ENCODE measurements at regions not wholly inside any gene's neighbourhood (a gene's known extent, or its start where the extent isn't known, plus 50 kb on each side); places are given as distances from the start of the nearest gene placed in this dataset.
A peak's percentile ranks its signal among the peaks of the same experiment; 100 is the strongest.

- Mint-ChIP-seq H3K27ac (no peak overlapping the region), H3K36me3 (no peaks in the 10 kb centered on the region), H3K9me3 (no peaks in the 10 kb centered on the region)
- no peak for ATAC-seq
- DNase-seq (ENCODE audit: low spot score in 2 of 2) = no peak
These were observed 464.5 kb upstream of the TGFBR2 start for GRCh38 chr3:30141927-30142326.

DNA sequence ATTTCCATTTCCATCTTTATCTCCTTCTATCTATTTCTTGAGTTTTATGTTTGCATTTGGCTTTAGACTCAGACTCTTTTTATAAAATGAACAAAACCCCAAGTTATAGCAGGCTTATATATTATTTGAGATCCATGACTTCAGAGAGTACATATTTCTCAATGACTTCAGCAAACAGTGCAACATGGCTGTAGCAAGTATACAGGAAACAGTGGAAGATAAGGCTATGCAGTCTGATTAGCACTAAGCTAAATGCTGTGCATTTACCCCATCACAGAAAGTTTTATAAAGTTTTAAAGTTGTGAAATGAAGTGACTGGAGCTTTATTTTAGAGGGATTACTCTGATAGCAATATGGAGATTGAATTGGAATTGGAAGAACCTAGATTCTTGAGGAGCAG lies 463.5 kb upstream of the TGFBR2 start:
- Mint-ChIP-seq H3K27ac (no peak overlapping the region), H3K9me3 (no peaks in the 10 kb centered on the region), H3K36me3 (peaks cover 2% of the 10 kb centered on the region in 2 donors)
- DNase-seq (ENCODE audit: low spot score in 2 of 2) = no peak
- no peak for ATAC-seq

DNA sequence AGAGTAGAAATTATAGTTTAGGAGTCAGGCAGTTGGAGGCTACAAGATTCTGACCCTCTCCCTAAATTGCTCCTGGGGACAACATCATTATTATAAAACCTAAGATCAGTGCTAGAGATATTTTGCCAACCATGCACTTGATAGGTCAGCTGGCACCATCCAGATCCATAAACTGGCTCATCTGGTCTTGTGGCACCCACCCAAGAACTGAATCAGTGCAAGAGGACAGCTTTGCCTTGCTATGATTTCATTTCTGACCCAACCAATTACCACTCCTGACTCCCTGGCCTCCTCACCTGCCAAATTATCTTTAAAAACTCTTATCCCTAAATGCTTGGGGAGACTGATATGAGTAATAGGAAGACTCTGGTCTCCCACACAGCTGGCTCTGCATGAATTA lies 461.1 kb upstream of the TGFBR2 start:
- no peak for ATAC-seq
- Mint-ChIP-seq H3K36me3 (peaks cover 4 to 5% of the 10 kb centered on the region in 2 donors), H3K27ac (no peak overlapping the region)

GRCh38 chr3:30146978-30147377 lies 459.4 kb upstream of the TGFBR2 start:
- Mint-ChIP-seq H3K9me3 (no peaks in the 10 kb centered on the region), H3K27ac (no peak overlapping the region), H3K36me3 (peaks cover 4 to 5% of the 10 kb centered on the region in 2 donors)
- no peak for DNase-seq (ENCODE audit: low spot score in 2 of 2)
- peak in 1 of 2 donors; percentile 35 for ATAC-seq

More for the DNA sequence above, 461.1 kb upstream of the TGFBR2 start:
- DNase-seq (ENCODE audit: low spot score in 2 of 2) = no peak
- H3K9me3 Mint-ChIP-seq = no peaks in the 10 kb centered on the region

DNA sequence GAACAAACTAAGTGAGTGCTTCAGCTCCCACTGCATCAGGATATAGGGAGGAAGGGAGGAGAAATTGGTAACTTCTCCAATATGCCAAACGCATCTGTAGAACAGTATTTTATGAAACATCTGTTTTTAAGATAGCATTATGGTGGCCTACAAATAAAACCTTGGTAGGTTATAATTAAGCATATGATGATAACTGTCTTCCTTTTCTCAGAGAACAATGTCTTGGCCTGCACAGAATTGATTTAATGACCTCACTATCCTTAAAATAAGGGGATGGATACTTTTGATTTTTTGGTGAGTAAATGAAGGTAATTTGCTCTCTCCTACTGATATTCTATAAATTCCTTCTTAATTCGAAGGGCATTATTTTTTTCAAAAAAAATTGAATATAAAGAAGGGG lies 451.5 kb upstream of the TGFBR2 start:
- no peak for ATAC-seq
- no peaks in the 10 kb centered on the region for H3K36me3 Mint-ChIP-seq
- H3K9me3 Mint-ChIP-seq = no peaks in the 10 kb centered on the region
- DNase-seq (ENCODE audit: low spot score in 2 of 2) = no peak
- H3K27ac Mint-ChIP-seq = no peak overlapping the region

- DNase-seq (ENCODE audit: low spot score in 2 of 2) (no peak), ATAC-seq (no peak)
- no peaks in the 10 kb centered on the region for H3K36me3 Mint-ChIP-seq
- no peaks in the 10 kb centered on the region for H3K9me3 Mint-ChIP-seq
- no peak overlapping the region for H3K27ac Mint-ChIP-seq
These were observed 450.6 kb upstream of the TGFBR2 start for GRCh38 chr3:30155755-30156154.

DNA sequence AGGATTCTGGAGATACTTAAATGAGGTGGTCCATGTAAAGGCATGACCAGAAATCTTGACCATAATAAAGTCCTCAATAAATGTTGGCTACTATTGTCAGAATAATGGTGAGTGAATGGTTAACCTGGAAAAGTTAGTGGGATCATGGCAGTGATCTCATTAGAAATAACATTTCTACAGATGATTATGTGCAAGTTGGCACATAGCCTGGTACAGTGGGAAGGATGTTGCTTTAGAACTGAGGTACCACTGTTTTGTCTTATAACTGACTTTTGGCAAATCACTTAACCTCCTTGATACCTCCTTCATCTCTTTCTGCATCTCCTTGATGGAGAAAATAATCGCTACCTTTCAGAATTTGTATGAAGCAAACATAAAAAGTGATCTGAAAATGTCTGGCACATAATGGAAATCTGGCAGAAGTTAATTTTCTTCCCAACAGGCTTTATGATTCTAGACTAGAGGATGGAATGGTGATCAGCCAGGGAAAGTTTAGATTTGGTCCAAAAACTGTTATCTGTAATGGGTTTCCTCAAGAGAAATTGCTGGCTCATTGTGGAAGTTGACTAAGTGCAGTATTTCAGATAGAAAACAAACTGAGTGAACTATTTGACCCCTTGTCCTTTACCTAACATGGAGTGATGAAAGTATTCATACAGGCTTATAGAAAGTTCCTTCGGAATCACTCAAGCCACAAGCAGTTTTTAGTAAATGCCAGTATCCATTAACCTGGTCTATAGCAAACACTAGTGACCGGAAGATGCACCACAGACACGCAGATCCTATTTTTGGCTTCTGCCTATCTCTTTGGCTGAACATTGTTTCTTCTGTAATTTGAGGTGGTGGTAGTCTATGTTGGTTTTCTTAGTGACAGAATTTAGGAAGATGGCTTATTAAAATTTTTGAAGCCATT lies 449.6 kb upstream of the TGFBR2 start:
- ATAC-seq (no peak), DNase-seq (ENCODE audit: low spot score in 2 of 2) (no peak)
- no peaks in the 10 kb centered on the region for H3K36me3 Mint-ChIP-seq
- H3K9me3 Mint-ChIP-seq = no peaks in the 10 kb centered on the region
- H3K27ac Mint-ChIP-seq = no peak overlapping the region

DNA sequence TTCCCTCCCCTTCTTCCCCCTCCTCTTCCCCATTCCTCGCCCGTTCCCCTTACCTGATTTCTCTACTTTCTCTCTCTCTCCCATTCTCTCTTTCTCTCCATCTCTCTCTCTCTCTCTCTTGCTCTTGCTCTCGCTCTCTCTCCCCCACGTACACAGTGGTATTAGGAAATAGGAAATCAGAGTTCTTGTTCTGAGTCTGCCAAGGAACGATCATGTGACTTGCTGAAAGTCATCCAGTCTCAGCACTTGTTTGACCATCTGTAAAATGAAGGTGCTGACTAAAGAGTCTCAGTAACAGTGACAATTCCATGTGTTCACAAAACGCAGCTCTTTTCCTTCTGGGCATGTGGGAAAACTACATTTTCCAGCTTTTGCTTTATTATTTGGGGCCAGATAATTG lies 445.0 kb upstream of the TGFBR2 start:
- no peak overlapping the region for H3K27ac Mint-ChIP-seq
- no peak for ATAC-seq
- H3K9me3 Mint-ChIP-seq = peaks cover 3 to 4% of the 10 kb centered on the region in 2 donors
- no peaks in the 10 kb centered on the region for H3K36me3 Mint-ChIP-seq
- DNase-seq (ENCODE audit: low spot score in 2 of 2) = no peak

GRCh38 chr3:30162579-30162978 lies 443.8 kb upstream of the TGFBR2 start:
- DNase-seq (ENCODE audit: low spot score in 2 of 2) (no peak), ATAC-seq (no peak)
- no peak overlapping the region for H3K27ac Mint-ChIP-seq
- peaks cover 3 to 4% of the 10 kb centered on the region in 2 donors for H3K9me3 Mint-ChIP-seq
- no peaks in the 10 kb centered on the region for H3K36me3 Mint-ChIP-seq

- ATAC-seq = no peak
These were observed 439.9 kb upstream of the TGFBR2 start for GRCh38 chr3:30166535-30166934.

GRCh38 chr3:30167541-30168011 lies 438.8 kb upstream of the TGFBR2 start:
- no peak for ATAC-seq
- H3K36me3 Mint-ChIP-seq = no peaks in the 10 kb centered on the region
- peaks cover 3 to 4% of the 10 kb centered on the region in 2 donors for H3K9me3 Mint-ChIP-seq
- no peak for DNase-seq (ENCODE audit: low spot score in 2 of 2)
- no peak overlapping the region for H3K27ac Mint-ChIP-seq

More at GRCh38 chr3:30166535-30166934, 439.9 kb upstream of the TGFBR2 start:
- Mint-ChIP-seq H3K36me3 (no peaks in the 10 kb centered on the region), H3K9me3 (peaks cover 3 to 4% of the 10 kb centered on the region in 2 donors), H3K27ac (no peak overlapping the region)
- DNase-seq (ENCODE audit: low spot score in 2 of 2) = no peak

DNA sequence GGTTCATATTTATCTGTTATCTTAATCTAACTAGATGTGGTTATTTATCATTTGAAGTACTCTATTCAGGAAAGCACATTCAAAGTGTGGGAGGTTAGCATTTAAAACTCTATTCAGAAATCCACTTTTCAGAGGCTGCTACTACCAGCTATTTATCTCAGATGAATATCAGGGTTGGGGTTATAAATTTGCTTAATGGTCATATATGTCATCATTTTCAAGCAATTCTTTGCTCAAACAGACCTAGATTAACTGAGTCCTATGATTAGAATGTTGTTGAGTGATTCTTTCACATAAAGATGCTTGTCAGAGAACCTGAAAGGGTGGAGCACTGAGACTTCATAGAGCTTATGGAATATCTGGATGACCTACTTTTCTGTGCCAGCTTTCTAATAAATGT lies 436.9 kb upstream of the TGFBR2 start:
- DNase-seq (ENCODE audit: low spot score in 2 of 2) (no peak), ATAC-seq (no peak)
- Mint-ChIP-seq H3K27ac (no peak overlapping the region), H3K36me3 (no peaks in the 10 kb centered on the region), H3K9me3 (peaks cover 3 to 4% of the 10 kb centered on the region in 2 donors)

GRCh38 chr3:30170681-30171438 lies 435.5 kb upstream of the TGFBR2 start:
- Mint-ChIP-seq H3K27ac (no peak overlapping the region), H3K9me3 (peaks cover 2% of the 10 kb centered on the region in 2 donors), H3K36me3 (no peaks in the 10 kb centered on the region)
- ATAC-seq (no peak), DNase-seq (ENCODE audit: low spot score in 2 of 2) (no peak)

DNA sequence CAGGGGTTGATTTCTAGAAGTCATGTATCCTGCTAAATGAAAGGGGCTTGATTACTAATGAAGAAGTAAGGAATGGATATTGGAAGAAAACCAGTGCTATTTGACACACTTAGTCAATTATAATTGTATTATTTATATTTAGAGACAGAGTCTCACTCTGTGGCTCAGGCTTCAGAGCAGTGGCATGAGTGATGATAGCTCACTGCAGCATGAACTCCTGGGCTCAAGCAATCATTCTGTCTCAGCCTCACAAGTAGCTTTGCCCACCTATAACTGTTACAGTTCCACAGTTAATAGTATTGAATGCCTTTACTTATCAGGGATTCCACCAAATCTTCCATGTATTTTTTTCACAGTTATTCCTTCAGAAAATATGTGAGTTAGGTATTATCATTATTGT lies 432.0 kb upstream of the TGFBR2 start:
- DNase-seq (ENCODE audit: low spot score in 2 of 2) = no peak
- H3K36me3 Mint-ChIP-seq = no peaks in the 10 kb centered on the region

GRCh38 chr3:30180310-30181177 lies 425.9 kb upstream of the TGFBR2 start:
- DNase-seq (ENCODE audit: low spot score in 2 of 2) (no peak), ATAC-seq (no peak)
- Mint-ChIP-seq H3K9me3 (no peaks in the 10 kb centered on the region), H3K36me3 (no peaks in the 10 kb centered on the region), H3K27ac (no peak overlapping the region)

More for the DNA sequence above, 432.0 kb upstream of the TGFBR2 start:
- H3K9me3 Mint-ChIP-seq = no peaks in the 10 kb centered on the region
- no peak for ATAC-seq
- H3K27ac Mint-ChIP-seq = no peak overlapping the region

DNA sequence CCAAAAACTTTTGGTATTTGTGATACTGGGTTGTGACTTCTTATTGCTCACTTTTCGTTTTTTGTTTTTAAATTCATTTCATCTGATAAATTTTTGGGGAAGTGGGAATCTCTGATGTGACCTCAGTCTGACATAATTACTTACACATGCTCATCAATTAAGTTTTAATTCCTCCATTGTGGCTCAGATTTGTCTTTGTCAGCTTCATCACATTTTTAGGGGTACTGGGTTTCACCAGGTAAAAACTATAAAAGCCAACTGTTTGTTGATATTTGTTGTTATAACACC lies 425.3 kb upstream of the TGFBR2 start:
- H3K27ac Mint-ChIP-seq = no peak overlapping the region
- DNase-seq (ENCODE audit: low spot score in 2 of 2) = no peak
- no peaks in the 10 kb centered on the region for H3K9me3 Mint-ChIP-seq
- no peaks in the 10 kb centered on the region for H3K36me3 Mint-ChIP-seq
- ATAC-seq = no peak

DNA sequence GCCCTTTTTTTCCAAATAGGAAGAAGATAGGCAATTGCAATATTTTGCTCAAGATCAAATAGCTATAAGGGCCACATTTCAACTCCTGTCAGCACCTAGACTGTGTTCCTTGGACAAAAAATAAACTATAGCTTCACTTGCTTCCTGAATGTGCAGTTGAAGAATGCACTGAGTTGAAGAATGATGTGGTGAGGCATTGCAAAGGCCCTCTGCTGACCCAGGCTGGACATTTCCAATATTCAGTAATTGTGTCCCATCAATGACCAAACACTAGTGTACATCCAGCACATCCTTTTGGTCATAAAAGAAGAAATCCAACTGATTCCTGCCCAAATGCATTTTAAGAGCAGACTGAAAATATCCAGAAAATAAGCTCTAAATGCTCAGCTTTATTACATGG lies 424.8 kb upstream of the TGFBR2 start:
- no peak for ATAC-seq
- Mint-ChIP-seq H3K27ac (no peak overlapping the region), H3K9me3 (no peaks in the 10 kb centered on the region), H3K36me3 (no peaks in the 10 kb centered on the region)
- no peak for DNase-seq (ENCODE audit: low spot score in 2 of 2)

Data from activated naive CD4-positive, alpha-beta T cell treated with anti-CD3 and anti-CD28 coated beads, Interleukin-2, amount 50 U/mL, for 72 hours (primary cell).